Epidermal melanocyte (primary cell): ENCODE measurements at regions not wholly inside any gene's neighbourhood (a gene's known extent, or its start where the extent isn't known, plus 50 kb on each side); places are given as distances from the start of the nearest gene placed in this dataset.

Experiments used
- DNase-seq: peaks from one replicate; pipeline ENCODE4 v3.0.0; 2011; ENCODE audit warnings: low spot score; ENCODE audit not compliant: insufficient read length

- DNase-seq: no peak
These were observed 187.6 kb downstream of the KATNIP start for GRCh38 chr16:27737513-27737912.
